ENCODE measurements at regions not wholly inside any gene's neighbourhood (a gene's known extent, or its start where the extent isn't known, plus 50 kb on each side); places are given as distances from the start of the nearest gene placed in this dataset.
"Not testable (repeated sequence)": the region's sequence is repeated elsewhere in the genome, so short reads cannot be mapped to it uniquely, and the experiment has no call there.

- intact Hi-C loops (cut with DNase I) = not testable (repeated sequence)
Observed at GRCh38 chr16:21487956-21488355, 111.4 kb upstream of the METTL9 start.

GRCh38 chr16:21499046-21499445, 100.3 kb upstream of the METTL9 start:
- peak in 3 of 10 donors; percentile 3 to 33 (median 26) for DNase-seq
- intact Hi-C loops (cut with DNase I) = not testable (repeated sequence)

More at GRCh38 chr16:21487956-21488355, 111.4 kb upstream of the METTL9 start:
- not testable (repeated sequence) for DNase-seq

DNA sequence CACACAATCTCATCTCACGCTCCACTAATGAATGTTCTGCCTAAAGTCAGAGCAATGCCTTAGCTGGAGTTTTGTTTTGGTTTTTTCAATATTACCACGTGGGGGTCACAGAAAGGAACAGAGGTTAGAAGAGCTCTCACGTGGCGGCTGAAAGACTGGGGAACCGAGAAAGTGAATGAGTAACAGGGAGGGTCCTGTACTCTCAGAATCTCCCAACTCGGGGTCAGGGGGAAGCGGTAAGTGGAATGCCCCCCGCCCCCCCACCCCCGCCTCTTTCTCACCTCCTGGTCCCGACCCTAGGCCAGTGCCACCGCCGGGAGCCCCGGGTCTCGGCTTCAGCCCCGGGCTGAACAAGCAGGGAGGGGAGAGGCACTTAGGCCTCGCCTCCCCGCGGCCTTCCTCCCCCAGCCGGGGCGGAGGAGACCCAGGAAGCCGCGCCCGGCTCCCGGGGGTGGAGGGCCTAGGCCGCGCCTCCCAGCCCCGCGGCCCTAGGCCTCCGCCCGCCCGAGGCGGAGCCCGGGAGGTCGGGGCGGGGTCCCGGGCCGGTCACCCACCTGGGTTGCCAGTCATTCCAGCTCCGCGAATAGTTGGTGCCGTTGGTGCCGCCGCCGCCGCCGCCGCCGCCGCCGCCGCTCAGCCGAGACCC, 98.0 kb upstream of the METTL9 start:
- DNase-seq = peak in 3 of 10 donors; percentile 0 to 50 (median 27)
- intact Hi-C loops (cut with DNase I) = loop anchor here (10.0 kb wide), 1 partner anchor 53 kb away; no protein-coding TSS in a partner anchor

DNA sequence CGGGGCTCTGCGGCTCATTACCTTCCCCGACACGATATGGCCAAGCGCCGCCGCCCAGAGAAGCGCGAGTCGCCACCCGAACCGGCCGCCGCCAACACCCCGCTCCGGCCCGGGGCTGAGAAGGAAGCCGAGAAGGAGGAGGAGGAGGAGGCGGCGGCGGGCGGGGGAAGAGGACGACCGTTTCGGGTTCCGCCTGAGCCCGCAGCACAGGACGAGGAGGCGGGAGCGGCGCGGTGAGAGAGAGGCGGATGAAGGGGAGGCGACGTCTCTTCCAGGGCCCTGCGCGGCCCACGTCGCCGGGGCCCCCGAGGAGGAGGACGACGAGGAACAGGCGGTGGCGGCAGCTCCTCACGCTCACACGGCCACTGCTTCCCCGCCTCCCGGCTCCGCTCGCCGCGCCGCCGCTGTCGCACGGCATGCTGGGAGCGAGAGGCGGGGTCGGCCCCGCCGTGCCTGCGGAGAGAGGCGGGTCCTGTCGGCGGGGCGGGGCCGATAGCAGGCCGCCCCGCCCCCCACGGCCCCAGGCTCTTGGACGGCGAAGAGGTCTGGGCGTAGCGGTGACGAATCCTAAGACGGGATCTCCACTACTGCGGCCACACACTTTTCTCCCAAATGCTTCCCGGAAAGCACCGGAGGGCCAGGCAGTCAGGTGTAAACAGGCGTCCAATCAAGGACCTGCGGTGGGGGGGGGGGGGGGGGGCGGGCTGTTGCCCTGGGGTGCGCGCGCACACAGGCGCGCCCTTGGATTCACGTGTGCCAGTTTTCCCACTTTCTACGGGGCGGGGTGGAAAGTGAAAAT, 97.3 kb upstream of the METTL9 start:
- intact Hi-C loops (cut with DNase I) = loop anchor here (10.0 kb wide), 1 partner anchor 53 kb away; no protein-coding TSS in a partner anchor
- DNase-seq = peak; percentile 86 to 99 (median 96)

- intact Hi-C loops (cut with DNase I) = loop anchor here (10.0 kb wide), 1 partner anchor 51 kb away; no protein-coding TSS in a partner anchor
- peak in 2 of 10 donors; percentile 1 to 3 for DNase-seq
Observed at GRCh38 chr16:21503574-21503920, 95.8 kb upstream of the METTL9 start.

- intact Hi-C loops (cut with DNase I) = loop anchor here (10.0 kb wide), 1 partner anchor 51 kb away; no protein-coding TSS in a partner anchor
Observed at GRCh38 chr16:21503941-21504832, 95.2 kb upstream of the METTL9 start.

DNA sequence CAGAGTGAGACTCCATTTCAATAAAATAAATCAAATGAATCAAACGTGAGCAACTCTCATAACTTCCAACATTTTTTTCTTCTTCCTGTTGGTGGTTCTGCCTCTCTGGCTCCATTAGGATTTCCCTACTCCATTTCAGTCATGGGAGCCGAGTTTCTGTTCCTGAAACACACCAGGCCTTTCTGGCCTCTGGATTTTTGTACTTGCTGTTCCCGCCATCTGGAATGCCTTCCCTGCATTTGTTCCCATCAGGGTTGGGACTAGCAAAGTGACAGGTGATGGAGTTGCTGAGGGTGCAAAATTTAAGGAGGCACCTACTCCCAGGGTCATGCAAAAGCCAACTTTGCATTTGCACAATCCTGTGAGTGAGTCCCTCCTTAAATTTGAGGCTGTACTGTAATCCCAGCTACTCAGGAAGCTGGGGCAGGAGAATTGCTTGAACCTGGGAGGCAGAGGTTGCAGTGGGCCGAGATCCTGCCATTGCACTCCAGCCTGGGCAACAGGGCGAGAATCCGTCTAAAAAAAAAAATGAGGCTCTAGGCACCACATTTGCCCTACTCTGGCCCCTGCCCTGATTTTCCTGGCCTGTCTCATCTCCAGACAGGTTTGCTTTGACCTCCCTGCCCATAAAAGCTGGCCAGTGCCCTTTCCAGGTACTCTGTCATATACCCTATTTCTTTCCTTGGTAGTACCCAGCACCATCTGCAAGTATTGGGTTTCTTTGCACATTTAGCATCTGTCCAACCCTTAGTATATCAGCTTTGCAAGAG, 93.4 kb upstream of the METTL9 start:
- intact Hi-C loops (cut with DNase I) = loop anchor here (10.0 kb wide), 1 partner anchor 49 kb away; no protein-coding TSS in a partner anchor
- peak in 3 of 10 donors; percentile 1 to 38 (median 2) for DNase-seq

More at GRCh38 chr16:21503941-21504832, 95.2 kb upstream of the METTL9 start:
- peak in 6 of 10 donors; percentile 1 to 79 (median 26) for DNase-seq

- peak in 7 of 10 donors; percentile 10 to 91 (median 32) for DNase-seq
- intact Hi-C loops (cut with DNase I) = loop anchor here (10.0 kb wide), 1 partner anchor 48 kb away; no protein-coding TSS in a partner anchor
Observed at GRCh38 chr16:21506857-21507456, 92.4 kb upstream of the METTL9 start.

- DNase-seq = peak in 6 of 10 donors; percentile 5 to 82 (median 34)
- intact Hi-C loops (cut with DNase I) = loop anchor here (10.0 kb wide), 1 partner anchor 47 kb away; no protein-coding TSS in a partner anchor
Observed at GRCh38 chr16:21507631-21508305, 91.6 kb upstream of the METTL9 start.

- intact Hi-C loops (cut with DNase I) = loop anchor here (10.0 kb wide), 1 partner anchor 46 kb away; no protein-coding TSS in a partner anchor
Observed at GRCh38 chr16:21508661-21509436, 90.5 kb upstream of the METTL9 start.

DNA sequence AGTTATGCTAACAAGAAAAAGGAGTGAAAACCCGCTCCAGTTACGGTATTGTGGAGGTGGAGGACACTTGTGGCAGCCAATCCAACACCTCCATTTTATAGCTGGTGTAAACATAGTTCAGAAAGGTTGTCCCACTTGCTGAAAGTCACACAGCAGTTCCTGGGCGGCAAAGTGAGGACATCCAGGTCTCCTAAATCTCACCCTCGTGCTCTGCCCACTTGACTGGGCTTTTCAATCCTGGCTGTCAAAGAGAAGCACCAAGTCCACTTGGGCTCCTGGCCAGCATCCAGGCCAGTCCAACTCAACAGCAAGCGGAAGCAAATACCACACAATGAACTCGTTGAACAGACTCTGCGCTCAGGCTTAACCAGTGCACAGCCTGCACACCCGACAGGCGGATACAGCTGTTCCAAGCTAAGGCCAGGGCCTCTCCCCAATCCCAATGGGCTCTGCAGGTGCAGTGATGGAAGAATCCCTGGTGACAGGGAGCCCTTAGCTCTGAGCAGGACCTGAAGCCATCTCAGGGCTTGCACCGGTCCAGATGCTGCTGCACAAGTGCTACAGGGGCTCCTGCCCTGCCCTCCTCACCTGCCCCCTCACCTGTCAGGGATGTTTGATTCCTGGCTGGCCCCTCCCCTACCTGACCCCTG, 89.8 kb upstream of the METTL9 start:
- intact Hi-C loops (cut with DNase I) = loop anchor here (10.0 kb wide), 1 partner anchor 45 kb away; no protein-coding TSS in a partner anchor
- DNase-seq = peak in 7 of 10 donors; percentile 31 to 93 (median 65)

More at GRCh38 chr16:21508661-21509436, 90.5 kb upstream of the METTL9 start:
- peak in 6 of 10 donors; percentile 9 to 87 (median 40) for DNase-seq

DNA sequence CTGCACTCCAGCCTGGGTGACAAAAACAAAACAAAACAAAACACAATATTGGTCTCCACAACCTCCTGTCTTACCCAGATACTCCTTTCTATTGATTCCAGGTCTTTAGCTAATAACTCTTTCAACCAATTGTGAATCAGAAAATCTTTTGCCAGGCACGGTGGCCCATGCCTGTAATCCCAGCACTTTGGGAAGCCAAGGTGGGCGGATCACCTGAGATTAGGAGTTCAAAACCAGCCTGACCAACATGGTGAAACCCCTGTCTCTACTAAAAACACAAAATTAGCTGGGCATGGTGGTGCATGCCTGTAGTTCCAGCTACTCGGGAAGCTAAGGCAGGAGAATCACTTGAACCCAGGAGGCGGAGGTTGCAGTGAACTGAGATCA, 88.5 kb upstream of the METTL9 start:
- intact Hi-C loops (cut with DNase I) = not testable (repeated sequence)
- peak in 4 of 10 donors; percentile 0 to 68 (median 37) for DNase-seq

GRCh38 chr16:21511315-21512210, 87.8 kb upstream of the METTL9 start:
- DNase-seq = peak in 8 of 10 donors; percentile 28 to 94 (median 53)
- intact Hi-C loops (cut with DNase I) = not testable (repeated sequence)

GRCh38 chr16:21512280-21513192, 86.8 kb upstream of the METTL9 start:
- DNase-seq = peak in 5 of 10 donors; percentile 8 to 87 (median 77)
- intact Hi-C loops (cut with DNase I) = not testable (repeated sequence)

DNA sequence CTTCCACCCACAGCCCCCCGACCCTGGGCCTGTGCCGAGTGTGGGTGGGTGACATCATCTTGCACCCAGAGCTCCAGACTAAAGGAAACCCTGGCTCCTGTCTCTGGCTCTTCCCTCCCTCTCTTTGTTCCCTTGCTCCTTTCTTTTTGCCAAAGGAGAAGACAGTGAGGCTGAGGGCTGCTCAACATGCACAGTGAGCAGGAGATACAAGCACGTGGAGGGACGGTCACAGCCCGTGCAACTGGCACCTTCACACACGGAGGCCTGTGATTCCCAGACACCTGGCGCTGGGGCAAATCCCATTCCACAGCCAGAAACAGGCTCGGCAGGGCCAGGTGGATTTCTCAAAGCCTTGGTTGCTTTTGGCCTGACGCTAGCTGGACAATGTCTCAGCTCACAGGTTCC, 86.0 kb upstream of the METTL9 start:
- peak in 7 of 10 donors; percentile 18 to 89 (median 64) for DNase-seq
- intact Hi-C loops (cut with DNase I) = not testable (repeated sequence)
